ENCODE measurements at regions not wholly inside any gene's neighbourhood (a gene's known extent, or its start where the extent isn't known, plus 50 kb on each side); places are given as distances from the start of the nearest gene placed in this dataset.
"Not testable (repeated sequence)": the region's sequence is repeated elsewhere in the genome, so short reads cannot be mapped to it uniquely, and the experiment has no call there.

DNA sequence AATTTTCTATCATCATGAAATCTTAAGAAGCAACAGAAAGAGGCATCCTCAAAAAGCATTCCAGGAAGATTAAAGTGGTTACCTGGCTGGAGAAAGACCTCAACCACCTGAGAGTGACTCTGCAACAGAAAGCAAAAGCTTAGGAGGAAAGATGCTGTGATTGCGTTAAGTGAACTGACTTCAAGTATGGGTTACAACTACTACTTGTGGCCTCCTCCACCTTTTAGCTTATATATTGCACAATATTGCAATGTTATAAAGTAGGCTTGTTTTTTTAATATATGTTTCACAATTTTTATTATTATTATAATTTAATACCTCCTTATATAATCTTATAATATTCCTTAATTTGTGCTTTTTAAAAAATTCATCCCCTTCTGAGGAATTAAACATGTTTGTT is 1407.5 kb downstream of the KCNT2 start:
- DNase-seq (ENCODE audit: low spot score), result no peak

GRCh38 chr1:195197116-195197515 is 1411.1 kb downstream of the KCNT2 start:
- no peak for DNase-seq (ENCODE audit: low spot score)

DNA sequence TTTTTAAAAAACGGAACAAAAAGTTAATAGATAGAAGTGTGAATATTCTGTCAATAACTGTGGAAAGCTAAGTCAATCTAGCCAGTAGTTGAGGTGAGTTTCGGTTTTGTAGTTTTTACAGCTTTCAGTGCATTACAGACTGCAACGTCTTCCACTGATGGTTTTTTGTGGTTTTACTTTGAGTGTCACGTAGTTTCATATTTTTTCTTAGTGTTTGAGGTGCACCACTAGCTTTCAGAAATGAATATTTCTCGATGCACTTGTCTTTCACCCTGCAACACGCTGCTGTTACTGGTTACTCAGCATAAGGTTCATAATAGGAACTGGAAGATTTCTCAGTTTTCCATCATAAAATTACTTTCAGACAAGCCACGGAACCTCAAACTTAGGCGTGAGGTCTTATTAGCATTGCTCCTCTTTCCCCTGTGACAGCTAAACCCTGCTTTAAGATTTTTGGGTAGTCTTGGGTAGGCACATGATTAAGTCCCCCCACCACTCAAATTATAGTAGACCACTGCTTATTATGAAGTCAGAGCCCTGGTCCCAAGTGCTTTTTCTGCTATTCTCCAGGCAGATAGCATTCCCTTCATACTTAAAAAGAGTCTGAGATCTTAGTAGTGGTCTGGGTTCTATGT is 1412.7 kb downstream of the KCNT2 start:
- DNase-seq (ENCODE audit: low spot score), result no peak

DNA sequence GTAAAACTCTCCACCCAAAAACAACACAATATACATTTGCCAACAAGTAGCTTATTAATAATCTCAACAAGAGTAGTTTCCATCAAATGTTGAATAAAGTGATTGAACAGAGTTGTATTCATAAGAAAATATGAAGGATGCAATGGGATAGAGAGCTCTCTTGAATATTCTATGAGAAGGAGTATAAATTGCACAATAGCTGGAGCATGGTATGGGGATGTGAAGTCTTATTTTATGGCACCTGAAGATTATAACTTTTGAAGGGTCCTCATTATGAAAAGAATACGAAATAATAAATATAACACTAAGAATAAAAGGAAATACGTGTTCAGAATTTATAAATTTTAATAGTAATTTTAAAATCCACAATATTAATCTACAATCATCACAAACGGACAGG is 1415.1 kb downstream of the KCNT2 start:
- no peak for DNase-seq (ENCODE audit: low spot score)

DNA sequence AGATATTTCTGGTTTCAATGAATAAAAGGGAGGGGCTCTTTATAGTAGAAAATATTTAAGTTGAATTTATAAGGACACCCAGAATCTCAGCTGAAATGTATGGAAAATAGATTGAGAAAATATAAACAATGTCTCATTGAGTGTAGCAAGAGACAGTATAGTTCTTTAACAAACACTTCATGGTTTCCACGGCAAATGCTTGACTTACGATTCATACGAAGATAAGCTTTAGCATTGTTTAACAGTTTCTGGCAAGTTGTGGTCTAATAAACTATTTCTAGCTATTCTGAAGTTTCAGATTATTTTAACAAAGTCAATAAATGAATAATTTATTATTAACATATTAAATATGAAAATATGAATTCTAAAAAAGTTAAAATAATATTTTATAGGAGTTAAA is 1419.4 kb downstream of the KCNT2 start:
- no peak for DNase-seq (ENCODE audit: low spot score)

- DNase-seq (ENCODE audit: low spot score), result no peak
Observed at GRCh38 chr1:195186544-195186943, 1421.7 kb downstream of the KCNT2 start.

- no peak for DNase-seq (ENCODE audit: low spot score)
Observed at GRCh38 chr1:195185736-195186135, 1422.5 kb downstream of the KCNT2 start.

DNA sequence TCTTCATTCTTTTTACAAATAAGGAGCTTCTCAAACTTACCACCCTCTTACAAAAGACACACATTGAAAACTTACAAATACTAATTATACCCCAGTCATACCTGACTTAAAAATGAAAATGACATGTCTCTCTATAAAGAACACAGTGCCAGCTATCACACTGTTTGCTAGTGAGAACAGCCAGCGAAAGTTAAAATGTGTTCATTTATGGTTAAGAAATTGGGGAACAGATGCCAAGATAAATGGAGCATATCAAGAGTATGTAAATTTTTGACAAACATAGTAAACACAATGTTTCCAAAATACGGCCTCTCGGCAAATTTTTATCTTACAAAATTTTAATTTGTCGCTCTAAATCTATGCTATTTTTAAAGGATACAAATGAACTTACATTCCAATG is 1422.9 kb downstream of the KCNT2 start:
- no peak for DNase-seq (ENCODE audit: low spot score)

DNA sequence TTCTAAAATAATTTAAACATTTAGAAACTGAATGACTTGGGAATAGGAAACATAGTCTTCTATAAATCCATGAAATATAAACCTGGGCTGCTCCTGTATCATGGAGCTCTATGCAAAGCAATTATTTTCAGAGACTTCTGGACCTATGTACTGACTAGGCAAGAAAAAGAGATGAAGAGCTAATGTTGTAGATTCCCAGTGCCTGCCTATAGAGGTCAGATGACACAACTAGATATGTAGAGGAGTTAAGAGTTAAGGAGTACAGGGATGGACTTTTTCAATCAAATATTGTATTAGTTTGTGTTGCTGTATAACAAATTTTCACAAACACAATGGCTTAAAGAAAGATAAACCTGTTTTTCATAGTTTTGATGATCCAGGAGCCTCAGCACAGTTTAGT is 1434.5 kb downstream of the KCNT2 start:
- no peak for DNase-seq (ENCODE audit: low spot score)

DNA sequence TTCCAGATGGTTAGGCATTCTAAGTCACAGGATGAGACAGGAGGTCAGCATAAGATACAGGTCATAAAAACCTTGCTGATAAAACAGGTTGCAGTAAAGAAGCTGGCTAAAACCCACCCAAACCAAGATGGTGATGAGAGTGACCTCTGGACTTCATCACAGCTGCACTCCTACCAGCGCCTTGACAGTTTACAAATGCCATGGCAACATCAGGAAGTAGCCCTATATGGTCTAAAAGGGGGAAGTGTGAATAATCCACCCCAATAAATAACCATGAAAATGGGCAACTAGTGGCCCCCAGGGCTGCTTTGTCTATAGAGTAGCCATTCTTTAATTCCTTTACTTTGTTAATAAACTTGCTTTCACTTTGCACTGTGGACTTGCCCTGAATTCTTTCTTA is 1448.4 kb downstream of the KCNT2 start:
- DNase-seq (ENCODE audit: low spot score), result not testable (repeated sequence)

DNA sequence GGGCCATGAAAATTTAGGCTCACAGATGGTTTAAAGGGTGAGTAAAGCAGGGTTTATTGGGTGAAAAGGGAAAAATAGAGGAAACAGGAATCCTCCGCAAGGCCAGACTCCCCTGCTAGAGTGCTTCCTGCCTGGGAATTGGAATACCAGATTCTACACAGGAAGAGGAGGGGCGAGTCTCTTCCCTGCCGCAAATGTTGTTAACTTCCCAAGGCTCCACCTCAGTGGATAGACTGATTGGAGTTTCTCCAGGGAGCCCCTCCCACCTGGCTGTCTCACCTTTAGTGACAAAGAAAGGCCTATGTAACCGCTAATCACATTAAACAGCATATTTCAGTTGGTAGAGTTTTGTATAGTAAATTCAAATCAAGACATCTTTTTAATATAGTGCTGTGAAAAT is 1450.1 kb downstream of the KCNT2 start:
- DNase-seq (ENCODE audit: low spot score), result no peak

DNA sequence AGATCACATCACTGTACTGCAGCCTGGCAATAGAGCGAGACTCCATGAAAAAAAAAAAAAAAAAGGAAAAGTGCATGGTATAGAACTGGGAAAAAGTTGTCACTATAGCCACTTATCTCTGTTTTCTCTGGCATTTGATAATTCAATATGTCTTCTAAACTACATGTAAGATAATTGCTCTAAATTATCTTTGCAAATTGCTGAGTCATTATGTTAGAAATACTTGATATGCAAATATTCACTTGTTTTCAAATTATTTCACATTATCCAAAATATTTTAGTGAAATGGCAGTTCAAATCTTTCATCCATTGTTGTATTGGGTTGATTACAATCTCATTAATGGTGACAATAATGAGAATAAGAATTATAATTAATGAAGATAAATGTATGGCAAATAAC is 1455.1 kb downstream of the KCNT2 start:
- DNase-seq (ENCODE audit: low spot score), result no peak

DNA sequence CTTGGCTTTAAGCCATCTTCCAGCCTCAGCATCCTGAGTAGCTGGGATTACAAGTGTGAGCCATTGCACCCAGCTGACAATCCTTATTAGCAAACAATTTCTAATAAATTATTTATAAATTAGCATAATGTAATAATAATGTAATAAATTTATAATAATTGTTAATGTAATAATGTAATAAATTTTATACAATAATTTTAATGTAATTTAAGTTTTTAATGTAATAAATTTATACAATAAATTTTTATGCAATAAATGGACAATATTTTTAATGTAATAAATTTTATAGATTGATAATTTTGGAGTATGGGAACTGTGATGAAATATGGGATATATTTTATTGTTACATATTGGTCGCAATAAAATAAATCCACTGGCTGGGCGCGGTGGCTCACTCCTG is 1457.5 kb downstream of the KCNT2 start:
- no peak for DNase-seq (ENCODE audit: low spot score)

- DNase-seq (ENCODE audit: low spot score), result no peak
Observed at GRCh38 chr1:195141294-195141693, 1466.9 kb downstream of the KCNT2 start.

DNA sequence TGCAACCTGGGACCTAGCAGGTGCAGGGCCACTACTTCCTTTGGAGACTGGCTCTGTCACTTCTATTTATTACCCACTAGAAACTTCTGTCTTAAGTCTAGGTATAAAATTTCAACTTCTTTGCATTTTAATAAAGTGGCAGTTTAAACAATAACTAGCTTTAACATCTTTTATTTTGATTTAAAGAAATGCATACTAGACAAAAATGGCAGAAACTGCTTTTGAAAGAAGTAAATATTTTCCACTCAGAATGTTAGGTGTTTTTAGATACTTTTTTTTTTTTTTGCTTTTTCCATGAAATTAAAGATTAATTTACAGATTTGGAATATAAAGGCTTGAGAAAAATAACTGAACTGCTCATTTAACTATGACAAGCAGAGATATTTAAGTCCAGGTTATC is 1477.6 kb downstream of the KCNT2 start:
- no peak for DNase-seq (ENCODE audit: low spot score)

DNA sequence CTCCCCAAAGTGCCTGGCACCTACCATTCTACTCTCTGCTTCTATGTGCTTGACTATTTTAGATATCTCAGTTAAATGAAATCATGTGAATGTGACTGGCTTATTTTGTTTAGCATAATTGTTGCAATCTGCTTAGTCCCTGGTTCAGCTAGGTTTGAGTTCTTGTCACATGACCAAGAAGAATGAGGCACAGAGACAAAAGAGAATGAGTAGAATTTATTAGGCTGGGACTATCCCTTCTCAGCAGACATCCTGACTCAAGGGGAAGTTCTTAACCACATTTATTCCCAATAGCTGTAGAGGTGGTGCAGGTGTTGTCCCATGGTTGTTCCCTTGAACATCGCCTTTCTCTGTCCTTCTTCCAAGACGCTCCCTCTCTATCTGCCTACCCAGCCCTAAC is 1485.7 kb downstream of the KCNT2 start:
- DNase-seq (ENCODE audit: low spot score), result no peak

DNA sequence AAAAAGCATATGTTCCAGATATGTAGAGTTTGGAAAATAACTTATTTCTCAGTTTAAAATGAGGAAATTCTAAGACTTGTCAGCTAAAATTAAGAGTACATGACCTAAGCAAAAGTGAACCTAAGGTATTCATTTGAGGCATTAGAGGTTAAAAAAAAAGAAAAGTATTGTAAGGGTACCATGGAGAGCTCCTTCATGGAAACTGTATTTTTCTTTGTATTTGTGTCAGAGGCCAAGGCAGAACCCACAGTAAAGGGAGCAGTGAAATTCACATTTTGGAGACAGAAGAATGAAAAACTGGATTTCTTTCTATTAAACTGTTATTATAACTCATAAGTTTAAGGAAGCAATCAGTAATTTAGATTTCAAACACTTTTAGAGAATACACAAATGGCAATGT is 1494.8 kb downstream of the KCNT2 start:
- DNase-seq (ENCODE audit: low spot score), result no peak

GRCh38 chr1:195105773-195106172 is 1502.5 kb downstream of the KCNT2 start:
- no peak for DNase-seq (ENCODE audit: low spot score)

DNA sequence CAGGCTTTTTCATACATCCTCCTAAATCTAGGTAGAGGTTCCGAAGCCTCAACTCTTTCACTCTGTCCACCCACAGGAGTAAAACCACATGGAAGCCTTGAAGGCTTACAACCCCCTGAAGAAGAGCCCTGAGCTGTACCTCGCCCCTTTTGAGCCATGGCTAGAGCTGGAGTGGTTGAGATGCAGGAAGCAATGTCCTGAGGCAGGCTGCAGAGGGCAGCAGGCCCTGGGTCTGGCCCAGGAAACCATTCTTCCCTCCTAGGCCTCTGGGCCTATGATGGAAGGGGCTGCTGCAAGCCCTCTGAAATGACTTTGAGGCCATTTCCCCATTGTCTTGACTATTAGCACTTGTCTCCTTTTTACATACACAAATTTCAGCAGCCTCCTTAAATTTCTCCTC is 1503.0 kb downstream of the KCNT2 start:
- DNase-seq (ENCODE audit: low spot score), result no peak

DNA sequence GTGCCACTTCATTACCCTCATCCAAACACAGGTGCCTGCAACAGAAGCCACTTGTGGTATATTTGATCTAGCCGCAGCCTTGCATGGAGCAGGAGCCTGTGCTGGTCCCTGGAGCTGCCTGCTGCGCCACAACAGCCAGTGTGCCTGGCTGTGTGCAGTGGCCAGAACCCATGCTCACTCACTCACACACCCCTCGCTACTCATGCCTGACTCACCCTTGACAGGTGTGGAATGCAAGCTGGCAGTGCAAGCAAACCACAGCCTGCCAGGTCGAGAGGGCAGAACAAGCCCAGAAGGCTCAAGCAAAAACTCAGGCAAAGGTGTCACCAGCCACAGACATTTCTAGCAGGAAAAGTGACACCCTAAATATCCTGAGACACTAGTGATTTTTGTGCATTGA is 1510.9 kb downstream of the KCNT2 start:
- no peak for DNase-seq (ENCODE audit: low spot score)

- no peak for DNase-seq (ENCODE audit: low spot score)
Observed at GRCh38 chr1:195096051-195096521, 1512.2 kb downstream of the KCNT2 start.

DNA sequence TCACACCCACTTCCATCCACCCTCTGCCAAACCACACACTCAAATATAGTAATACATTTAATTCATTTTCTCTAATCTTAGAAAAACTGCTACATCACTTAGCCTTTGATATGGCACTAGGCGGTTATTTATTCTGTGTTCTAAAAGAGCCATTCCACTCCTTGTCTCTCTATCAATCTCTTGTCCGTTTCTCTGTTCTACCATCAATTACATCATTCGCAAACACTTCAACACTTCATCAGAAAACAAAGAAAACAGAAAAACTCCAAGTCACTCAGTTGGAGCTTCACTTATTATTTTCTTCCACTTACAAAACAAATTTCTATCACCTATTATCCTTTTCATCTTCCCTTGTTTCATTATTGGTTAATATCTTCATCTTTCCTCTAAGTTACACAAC is 1523.0 kb downstream of the KCNT2 start:
- DNase-seq (ENCODE audit: low spot score), result no peak

- DNase-seq (ENCODE audit: low spot score), result no peak
Observed at GRCh38 chr1:195082183-195082582, 1526.1 kb downstream of the KCNT2 start.

GRCh38 chr1:195076682-195077081 is 1531.6 kb downstream of the KCNT2 start:
- no peak for DNase-seq (ENCODE audit: low spot score)

- no peak for DNase-seq (ENCODE audit: low spot score)
Observed at GRCh38 chr1:195075973-195076372, 1532.3 kb downstream of the KCNT2 start.
